ENCODE measurements at regions not wholly inside any gene's neighbourhood (a gene's known extent, or its start where the extent isn't known, plus 50 kb on each side); places are given as distances from the start of the nearest gene placed in this dataset.

DNA sequence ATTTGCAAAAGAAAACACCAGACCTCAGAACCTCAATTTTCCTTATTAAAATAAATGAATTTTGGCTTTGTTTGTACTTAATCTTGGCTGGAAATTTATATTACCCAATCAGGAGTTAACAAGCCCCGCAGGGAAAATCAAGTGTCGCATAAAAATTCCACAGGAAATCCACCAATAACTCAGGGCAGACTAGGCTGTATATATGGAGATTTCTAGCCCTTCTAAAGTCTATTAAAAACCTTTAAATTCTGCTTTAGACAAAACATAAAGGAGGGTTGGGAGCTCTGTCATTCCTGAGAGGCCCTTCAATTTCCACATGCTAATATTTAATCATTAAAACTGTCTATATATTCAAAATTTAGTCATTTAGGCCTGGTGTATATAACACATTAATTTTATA is 434.7 kb downstream of the CDH11 start:
- H2AFZ ChIP-seq (ENCODE audit: control insufficient read depth, low read length): no peak overlapping the region
- no peak for FAIRE-seq
- H3K36me3 ChIP-seq (ENCODE audit: control insufficient read depth in 2 of 2, extremely low read depth in 1 of 2, insufficient read depth in 2 of 2, low read length in 2 of 2): no peaks in the 10 kb centered on the region
- DNase-seq (ENCODE audit: low read depth, low spot score): no peak
- H3K4me1 ChIP-seq (ENCODE audit: control insufficient read depth, extremely low read depth, insufficient read depth, low read length): no peaks in the 10 kb centered on the region
- no peak overlapping the region for H3K27ac ChIP-seq (ENCODE audit: control insufficient read depth, insufficient read depth, low read length)
- no peaks in the 10 kb centered on the region for H3K79me2 ChIP-seq (ENCODE audit: control insufficient read depth, insufficient read depth, low read length)
- dilution Hi-C loops (cut with MboI; ENCODE audit: extremely low pct_ligation_motif_present, low sequenced_read_pairs): no loop called here
- H3K9ac ChIP-seq (ENCODE audit: control insufficient read depth, extremely low read depth, insufficient read depth, low read length): no peak overlapping the region
- no peaks in the 10 kb centered on the region for H3K9me1 ChIP-seq (ENCODE audit: control insufficient read depth, extremely low read depth, insufficient read depth, low read length)
- no peaks in the 10 kb centered on the region for H3K27me3 ChIP-seq (ENCODE audit: control insufficient read depth, extremely low read depth, insufficient read depth, low read length)
- no peaks in the 10 kb centered on the region for H3K9me3 ChIP-seq (ENCODE audit: control insufficient read depth, low read depth, low read length)
- no peak overlapping the region for H3K4me2 ChIP-seq (ENCODE audit: control insufficient read depth, extremely low read depth, insufficient read depth, low read depth, low read length)
- no peak for TF ChIP-seq CTCF (optimal IDR thresholded peaks at IDR 0.05 in 1 of 3, IDR thresholded peaks at IDR 0.05 in 1 of 3, conservative IDR thresholded peaks at IDR 0.05 in 1 of 3; ENCODE audit: extremely low read depth in 1 of 3, insufficient read depth in 2 of 3, low read length in 3 of 3)
- TF ChIP-seq EZH2 (IDR thresholded peaks at IDR 0.05; ENCODE audit: low read length): no peak
- H3K4me3 ChIP-seq (ENCODE audit: control insufficient read depth in 2 of 3, extremely low read depth in 1 of 3, insufficient read depth in 2 of 3, low read depth in 1 of 3, low read length in 3 of 3): no peak overlapping the region
- no peaks in the 10 kb centered on the region for H4K20me1 ChIP-seq (ENCODE audit: control insufficient read depth, extremely low read depth, insufficient read depth, low read length)

GRCh38 chr16:64679976-64680690 is 441.7 kb downstream of the CDH11 start:
- Histone ChIP-seq H3K27me3 (ENCODE audit: control insufficient read depth, extremely low read depth, insufficient read depth, low read length) (no peaks in the 10 kb centered on the region), H2AFZ (ENCODE audit: control insufficient read depth, low read length) (no peak overlapping the region), H3K9ac (ENCODE audit: control insufficient read depth, extremely low read depth, insufficient read depth, low read length) (no peak overlapping the region), H3K4me1 (ENCODE audit: control insufficient read depth, extremely low read depth, insufficient read depth, low read length) (no peaks in the 10 kb centered on the region), H4K20me1 (ENCODE audit: control insufficient read depth, extremely low read depth, insufficient read depth, low read length) (no peaks in the 10 kb centered on the region), H3K4me3 (ENCODE audit: control insufficient read depth in 2 of 3, extremely low read depth in 1 of 3, insufficient read depth in 2 of 3, low read depth in 1 of 3, low read length in 3 of 3) (no peak overlapping the region), H3K79me2 (ENCODE audit: control insufficient read depth, insufficient read depth, low read length) (no peaks in the 10 kb centered on the region), H3K4me2 (ENCODE audit: control insufficient read depth, extremely low read depth, insufficient read depth, low read depth, low read length) (no peak overlapping the region), H3K36me3 (ENCODE audit: control insufficient read depth in 2 of 2, extremely low read depth in 1 of 2, insufficient read depth in 2 of 2, low read length in 2 of 2) (no peaks in the 10 kb centered on the region), H3K9me3 (ENCODE audit: control insufficient read depth, low read depth, low read length) (no peaks in the 10 kb centered on the region), H3K27ac (ENCODE audit: control insufficient read depth, insufficient read depth, low read length) (no peak overlapping the region), H3K9me1 (ENCODE audit: control insufficient read depth, extremely low read depth, insufficient read depth, low read length) (no peaks in the 10 kb centered on the region)
- FAIRE-seq: no peak
- dilution Hi-C loops (cut with MboI; ENCODE audit: extremely low pct_ligation_motif_present, low sequenced_read_pairs): no loop called here
- no peak for TF ChIP-seq CTCF (optimal IDR thresholded peaks at IDR 0.05 in 1 of 3, IDR thresholded peaks at IDR 0.05 in 1 of 3, conservative IDR thresholded peaks at IDR 0.05 in 1 of 3; ENCODE audit: extremely low read depth in 1 of 3, insufficient read depth in 2 of 3, low read length in 3 of 3)
- TF ChIP-seq EZH2 (IDR thresholded peaks at IDR 0.05; ENCODE audit: low read length): no peak
- no peak for DNase-seq (ENCODE audit: low read depth, low spot score)

All from keratinocyte (primary cell).